DMS114 treated with DMSO at 0.1 percent for 48 hours (cell line): ENCODE measurements at regions not wholly inside any gene's neighbourhood (a gene's known extent, or its start where the extent isn't known, plus 50 kb on each side); places are given as distances from the start of the nearest gene placed in this dataset.

ENCODE experiments used
- DNase-seq: peaks from one replicate; lab custom pipeline; 2025; ENCODE audit not compliant: unreplicated experiment; lab: John Stamatoyannopoulos, UW

GRCh38 chr10:88126699-88127098 lies 263.3 kb downstream of the PTEN start:
- DNase-seq: no peak

DNA sequence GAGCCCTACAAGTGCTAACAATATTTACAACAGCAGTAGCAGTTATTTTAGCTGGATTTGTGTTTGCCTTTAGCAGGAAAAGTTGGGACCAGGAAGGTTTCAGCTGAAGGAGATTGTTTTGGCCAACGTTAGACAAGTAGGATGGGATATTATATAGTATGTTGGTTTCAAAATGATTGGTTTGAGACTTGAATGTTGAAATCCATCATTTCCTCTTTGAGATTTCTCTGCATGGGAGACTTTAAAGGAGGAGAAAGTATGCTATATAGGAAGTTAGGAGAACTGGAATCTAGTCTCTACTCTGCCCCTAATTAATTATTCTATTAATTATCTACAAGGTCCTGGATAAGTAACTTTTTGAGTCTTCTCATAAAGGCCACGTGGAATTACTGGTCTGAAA lies 263.8 kb downstream of the PTEN start:
- DNase-seq: no peak

GRCh38 chr10:88127766-88128165 lies 264.3 kb downstream of the PTEN start:
- DNase-seq: no peak

DNA sequence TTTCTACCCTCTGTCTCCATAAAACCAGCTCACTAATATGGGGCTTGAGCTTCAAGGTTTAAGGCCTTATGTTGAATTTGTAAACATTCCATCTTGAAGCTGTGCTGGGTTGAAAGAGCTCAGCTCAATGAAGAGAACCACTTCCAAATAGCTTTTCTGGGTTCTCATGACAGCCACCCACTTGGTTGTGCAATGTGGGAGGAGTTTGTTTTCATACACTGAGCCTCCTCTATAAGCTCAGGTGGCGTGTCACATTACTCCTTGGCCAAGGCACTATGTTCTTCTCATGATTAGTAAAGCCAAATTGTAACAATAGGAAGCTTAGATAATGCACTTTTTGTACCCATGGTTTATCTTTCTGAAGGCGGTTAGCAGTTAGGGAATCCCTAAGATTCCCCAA lies 265.6 kb downstream of the PTEN start:
- no peak for DNase-seq

- no peak for DNase-seq
Observed at GRCh38 chr10:88130912-88131311, 267.5 kb downstream of the PTEN start.

GRCh38 chr10:88131511-88132139 lies 268.2 kb downstream of the PTEN start:
- no peak for DNase-seq

DNA sequence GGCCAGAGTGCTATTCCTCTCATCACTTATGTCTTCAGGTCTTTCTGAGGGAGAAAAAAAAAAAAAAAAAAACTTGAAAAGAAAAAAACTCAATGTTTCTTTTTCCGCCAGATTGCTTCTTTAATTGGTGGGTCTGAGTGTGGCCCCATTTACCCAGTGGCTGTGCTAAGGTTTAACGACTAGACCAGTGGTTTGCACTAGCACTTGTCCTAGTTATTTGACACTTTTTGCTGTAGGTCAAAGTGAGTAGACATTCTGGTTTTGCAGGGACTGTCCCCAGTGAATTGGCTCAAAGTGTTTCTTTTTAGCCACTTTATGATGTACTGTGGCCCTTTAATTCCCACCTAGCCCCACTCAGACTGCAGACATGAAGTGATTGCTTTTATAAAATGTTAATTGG lies 273.3 kb downstream of the PTEN start:
- no peak for DNase-seq

- DNase-seq: no peak
Observed at GRCh38 chr10:88138319-88138848, 275.0 kb downstream of the PTEN start.

DNA sequence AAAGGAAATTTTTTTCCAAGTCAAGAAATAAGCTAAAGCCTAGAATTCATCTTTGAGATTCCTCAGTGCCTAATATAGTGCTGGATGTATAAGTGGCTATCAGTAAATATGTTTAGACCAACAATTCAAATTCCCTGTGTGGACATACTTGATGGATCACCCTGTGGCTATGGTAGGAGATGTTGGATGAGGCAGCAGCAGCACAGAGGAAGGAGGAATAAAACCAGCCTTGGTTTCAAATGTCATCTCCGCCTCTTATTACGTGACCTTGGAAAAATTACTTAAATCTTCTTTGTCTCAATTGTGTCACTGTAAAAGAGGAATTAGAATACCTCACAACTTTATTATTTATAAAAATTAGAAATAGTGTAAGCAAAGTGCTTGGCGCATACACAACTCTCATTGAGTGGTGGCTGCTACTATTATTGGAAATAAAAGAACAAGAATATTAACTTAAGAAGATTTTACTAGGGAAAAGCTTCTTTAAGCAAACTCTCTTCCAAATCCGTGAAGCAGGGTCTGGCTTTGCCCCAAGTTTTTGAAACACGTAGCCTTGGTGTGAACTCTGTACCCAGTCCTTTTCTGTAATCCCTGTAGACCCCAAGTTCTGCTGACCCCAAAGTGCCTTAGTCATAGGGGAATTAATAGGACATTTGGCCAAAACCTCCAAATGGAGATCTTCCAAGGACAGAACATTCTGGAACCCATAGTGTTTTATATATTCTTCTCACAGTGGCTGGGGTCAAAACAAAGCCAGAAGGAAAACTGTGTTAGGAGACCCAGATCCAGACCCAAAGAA lies 283.8 kb downstream of the PTEN start:
- no peak for DNase-seq

DNA sequence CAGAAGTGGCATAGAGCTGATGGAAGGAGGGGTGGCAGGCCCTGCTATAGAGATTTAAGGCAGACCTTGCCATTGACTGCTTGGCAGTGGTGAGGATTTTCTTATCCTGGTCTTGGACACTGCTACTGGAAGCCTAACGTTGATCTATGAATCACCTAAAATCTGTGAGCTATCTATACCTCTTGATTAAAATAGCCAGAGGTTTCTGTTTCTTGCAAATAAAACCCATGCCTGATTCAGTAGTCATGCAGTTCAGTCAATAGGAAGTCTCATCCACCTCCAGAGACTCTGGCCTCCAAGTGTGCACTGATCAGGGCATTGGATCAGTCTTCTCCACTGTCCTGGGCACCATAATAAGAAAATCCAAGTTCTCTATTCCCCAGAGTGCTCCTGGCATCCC lies 286.5 kb downstream of the PTEN start:
- no peak for DNase-seq

- DNase-seq: no peak
Observed at GRCh38 chr10:88150339-88150738, 286.9 kb downstream of the PTEN start.

GRCh38 chr10:88152728-88153133 lies 289.3 kb downstream of the PTEN start:
- no peak for DNase-seq

- DNase-seq: no peak
Observed at GRCh38 chr10:88154596-88155250, 291.3 kb downstream of the PTEN start.

GRCh38 chr10:88156341-88156740 lies 292.9 kb downstream of the PTEN start:
- no peak for DNase-seq

DNA sequence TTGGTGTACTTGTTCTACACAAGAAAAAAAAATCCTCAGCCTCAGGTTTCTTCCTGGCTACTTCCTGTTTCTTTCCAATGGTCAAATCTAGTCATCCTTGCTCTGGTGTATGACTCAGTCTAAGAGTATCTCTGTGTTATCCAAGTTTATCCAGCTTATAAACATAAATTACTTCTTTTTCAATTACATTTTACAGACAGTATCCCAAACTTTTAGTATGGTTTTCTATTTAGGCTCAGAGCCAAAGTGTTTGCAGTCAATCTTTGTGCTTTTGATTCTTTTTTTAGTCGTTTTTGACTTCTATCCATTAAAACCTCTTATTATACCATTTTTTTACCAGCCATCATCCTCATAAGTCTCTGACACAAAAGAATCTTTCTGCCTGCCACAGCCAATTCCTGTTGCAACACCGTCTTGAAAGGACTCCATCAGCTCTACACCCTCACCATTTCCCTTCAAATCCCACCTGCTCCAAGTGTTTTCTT lies 294.6 kb downstream of the PTEN start:
- DNase-seq: no peak

GRCh38 chr10:88158526-88159122 lies 295.2 kb downstream of the PTEN start:
- no peak for DNase-seq

DNA sequence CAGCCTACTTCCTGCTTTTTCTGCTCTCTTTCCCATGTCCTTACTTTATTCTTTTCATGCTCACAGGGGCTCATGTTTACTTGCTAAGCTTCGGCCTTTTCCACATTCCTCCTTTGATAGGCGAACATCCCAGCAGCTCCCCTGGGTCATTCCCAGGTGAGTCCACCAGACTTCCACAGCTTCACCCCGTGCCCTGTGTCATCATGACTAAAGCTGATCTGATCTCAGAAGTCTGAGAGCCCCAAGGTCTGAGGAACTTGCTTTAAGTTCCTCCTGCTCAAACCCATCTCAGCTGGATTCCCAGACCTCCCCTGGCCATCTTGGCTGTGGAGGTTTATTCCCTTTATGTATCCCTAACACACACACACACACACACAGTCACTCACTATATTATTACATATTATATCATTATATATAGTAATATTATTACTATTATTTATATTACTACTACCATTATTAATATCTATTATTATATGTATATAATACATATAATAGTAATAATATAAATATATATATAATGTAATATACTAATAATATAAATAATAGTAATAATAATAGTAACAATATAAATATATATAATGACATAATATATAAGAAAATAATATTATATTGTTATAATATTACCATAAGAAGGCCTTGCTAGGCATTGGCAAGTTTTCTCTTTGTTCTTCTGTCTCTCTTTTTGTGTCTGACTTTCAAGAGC lies 295.9 kb downstream of the PTEN start:
- no peak for DNase-seq

- DNase-seq: no peak
Observed at GRCh38 chr10:88161070-88161469, 297.6 kb downstream of the PTEN start.

DNA sequence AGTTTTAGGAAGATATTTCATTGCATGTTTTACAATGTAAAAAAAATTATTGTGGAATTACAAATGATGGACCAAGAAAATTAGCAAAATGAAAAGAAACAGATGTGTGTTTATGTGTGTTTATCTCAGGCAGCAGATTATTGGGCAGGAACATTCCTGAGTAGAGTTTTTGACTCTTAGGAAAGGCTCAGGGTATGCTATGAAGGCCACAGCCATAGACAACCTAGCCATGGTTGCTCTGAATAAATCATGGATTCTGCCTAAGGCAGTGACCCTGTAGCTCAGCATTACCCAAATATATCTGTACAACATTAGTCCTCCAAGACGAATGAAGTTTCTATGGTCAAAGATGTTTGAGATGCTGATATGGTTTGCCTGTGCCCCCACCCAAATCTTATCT lies 298.3 kb downstream of the PTEN start:
- no peak for DNase-seq

DNA sequence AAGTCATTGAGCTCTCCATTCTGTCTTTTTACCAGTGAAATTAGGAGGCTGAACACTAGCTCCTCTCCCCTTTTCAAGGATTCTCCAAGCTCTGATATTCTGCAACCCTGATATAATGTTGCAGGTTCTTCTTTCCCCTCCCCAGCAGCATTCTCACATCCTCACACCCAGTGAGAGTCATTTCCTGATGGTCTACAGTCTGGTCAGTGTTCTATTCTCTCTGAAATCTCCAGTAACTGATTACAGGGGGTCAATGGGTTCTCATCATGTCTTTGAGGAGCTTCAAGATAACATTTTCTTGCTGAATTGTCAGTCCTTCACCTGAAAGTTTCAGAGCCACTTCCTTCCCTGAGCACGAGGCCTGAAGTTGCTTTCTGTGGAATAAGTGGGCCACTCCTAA lies 299.4 kb downstream of the PTEN start:
- DNase-seq: no peak

- no peak for DNase-seq
Observed at GRCh38 chr10:88163572-88163971, 300.1 kb downstream of the PTEN start.
